ENCODE measurements at regions not wholly inside any gene's neighbourhood (a gene's known extent, or its start where the extent isn't known, plus 50 kb on each side); places are given as distances from the start of the nearest gene placed in this dataset.

GRCh38 chr9:11063263-11063662 is 450.5 kb upstream of the PTPRD start:
- Mint-ChIP-seq H3K36me3 (ENCODE audit: low read depth) (no peaks in the 10 kb centered on the region), H3K4me1 (no peaks in the 10 kb centered on the region), H3K27ac (no peak overlapping the region), H3K9me3 (no peaks in the 10 kb centered on the region), H3K27me3 (ENCODE audit: low read depth, poor library complexity) (no peaks in the 10 kb centered on the region), H3K4me3 (no peak overlapping the region)
- TF ChIP-seq CTCF (IDR thresholded peaks at IDR 0.05), result no peak
- no peak for DNase-seq

GRCh38 chr9:11064909-11065308 is 452.1 kb upstream of the PTPRD start:
- no peak for TF ChIP-seq CTCF (IDR thresholded peaks at IDR 0.05)
- Mint-ChIP-seq H3K27ac (no peak overlapping the region), H3K36me3 (ENCODE audit: low read depth) (no peaks in the 10 kb centered on the region), H3K4me1 (no peaks in the 10 kb centered on the region), H3K4me3 (no peak overlapping the region), H3K27me3 (ENCODE audit: low read depth, poor library complexity) (no peaks in the 10 kb centered on the region), H3K9me3 (no peaks in the 10 kb centered on the region)
- no peak for DNase-seq

GRCh38 chr9:11072176-11072575 is 459.4 kb upstream of the PTPRD start:
- TF ChIP-seq CTCF (IDR thresholded peaks at IDR 0.05), result no peak
- H3K36me3 Mint-ChIP-seq (ENCODE audit: low read depth), result no peaks in the 10 kb centered on the region
- no peaks in the 10 kb centered on the region for H3K9me3 Mint-ChIP-seq
- H3K27me3 Mint-ChIP-seq (ENCODE audit: low read depth, poor library complexity), result no peaks in the 10 kb centered on the region
- H3K4me3 Mint-ChIP-seq, result no peak overlapping the region
- no peak for DNase-seq
- H3K27ac Mint-ChIP-seq, result no peak overlapping the region
- no peaks in the 10 kb centered on the region for H3K4me1 Mint-ChIP-seq

GRCh38 chr9:11086561-11086960 is 473.8 kb upstream of the PTPRD start:
- H3K27ac Mint-ChIP-seq, result no peak overlapping the region
- H3K4me3 Mint-ChIP-seq, result no peak overlapping the region
- no peaks in the 10 kb centered on the region for H3K4me1 Mint-ChIP-seq
- H3K36me3 Mint-ChIP-seq (ENCODE audit: low read depth), result no peaks in the 10 kb centered on the region
- TF ChIP-seq CTCF (IDR thresholded peaks at IDR 0.05), result no peak
- H3K27me3 Mint-ChIP-seq (ENCODE audit: low read depth, poor library complexity), result no peaks in the 10 kb centered on the region
- no peak for DNase-seq
- H3K9me3 Mint-ChIP-seq, result no peaks in the 10 kb centered on the region

GRCh38 chr9:11088821-11089374 is 476.1 kb upstream of the PTPRD start:
- Mint-ChIP-seq H3K4me1 (no peaks in the 10 kb centered on the region), H3K4me3 (no peak overlapping the region), H3K36me3 (ENCODE audit: low read depth) (no peaks in the 10 kb centered on the region), H3K27ac (no peak overlapping the region), H3K27me3 (ENCODE audit: low read depth, poor library complexity) (no peaks in the 10 kb centered on the region), H3K9me3 (no peaks in the 10 kb centered on the region)
- no peak for TF ChIP-seq CTCF (IDR thresholded peaks at IDR 0.05)
- DNase-seq, result no peak

- Mint-ChIP-seq H3K36me3 (ENCODE audit: low read depth) (no peaks in the 10 kb centered on the region), H3K4me1 (no peaks in the 10 kb centered on the region), H3K9me3 (no peaks in the 10 kb centered on the region), H3K27me3 (ENCODE audit: low read depth, poor library complexity) (no peaks in the 10 kb centered on the region), H3K27ac (no peak overlapping the region), H3K4me3 (no peak overlapping the region)
- no peak for TF ChIP-seq CTCF (IDR thresholded peaks at IDR 0.05)
- no peak for DNase-seq
Observed at GRCh38 chr9:11092974-11093373, 480.2 kb upstream of the PTPRD start.
